HG03457 (cell line): ENCODE measurements at regions not wholly inside any gene's neighbourhood (a gene's known extent, or its start where the extent isn't known, plus 50 kb on each side); places are given as distances from the start of the nearest gene placed in this dataset.
A peak's percentile ranks its signal among the peaks of the same experiment; 100 is the strongest.
"Not testable (repeated sequence)": the region's sequence is repeated elsewhere in the genome, so short reads cannot be mapped to it uniquely, and the experiment has no call there.

Source experiments
- ATAC-seq: cut with Tn5 transposase; IDR thresholded peaks from one replicate; pipeline ENCODE4 v1.9.1; 2021; ENCODE audit warnings: moderate number of reproducible peaks; ENCODE audit not compliant: unreplicated experiment

- ATAC-seq: no peak
Measured at GRCh38 chr1:244316986-244317655, 134.6 kb downstream of the ADSS2 start.

- ATAC-seq: no peak
Measured at GRCh38 chr1:244318078-244318477, 133.6 kb downstream of the ADSS2 start.

GRCh38 chr1:244318512-244318911, 133.2 kb downstream of the ADSS2 start:
- no peak for ATAC-seq

- ATAC-seq: peak; percentile 72
Measured at GRCh38 chr1:244319283-244320132, 132.2 kb downstream of the ADSS2 start.

GRCh38 chr1:244322181-244322580, 129.5 kb downstream of the ADSS2 start:
- no peak for ATAC-seq

- ATAC-seq: no peak
Measured at GRCh38 chr1:244322791-244323521, 128.8 kb downstream of the ADSS2 start.

- ATAC-seq: no peak
Measured at GRCh38 chr1:244324176-244324883, 127.4 kb downstream of the ADSS2 start.

GRCh38 chr1:244325056-244325758, 126.5 kb downstream of the ADSS2 start:
- ATAC-seq: peak; percentile 75

GRCh38 chr1:244326757-244327156, 125.0 kb downstream of the ADSS2 start:
- ATAC-seq: no peak

- no peak for ATAC-seq
Measured at GRCh38 chr1:244327533-244327932, 124.2 kb downstream of the ADSS2 start.

GRCh38 chr1:244328476-244328875, 123.2 kb downstream of the ADSS2 start:
- ATAC-seq: no peak

- ATAC-seq: no peak
Measured at GRCh38 chr1:244329591-244330317, 122.0 kb downstream of the ADSS2 start.

GRCh38 chr1:244330318-244330625, 121.4 kb downstream of the ADSS2 start:
- no peak for ATAC-seq

- not testable (repeated sequence) for ATAC-seq
Measured at GRCh38 chr1:244332761-244333160, 118.9 kb downstream of the ADSS2 start.

- ATAC-seq: not testable (repeated sequence)
Measured at GRCh38 chr1:244334315-244334714, 117.4 kb downstream of the ADSS2 start.

- not testable (repeated sequence) for ATAC-seq
Measured at GRCh38 chr1:244334842-244335241, 116.9 kb downstream of the ADSS2 start.

- no peak for ATAC-seq
Measured at GRCh38 chr1:244335456-244335855, 116.3 kb downstream of the ADSS2 start.

GRCh38 chr1:244336232-244336899, 115.3 kb downstream of the ADSS2 start:
- ATAC-seq: no peak

- no peak for ATAC-seq
Measured at GRCh38 chr1:244337839-244338238, 113.9 kb downstream of the ADSS2 start.
